ENCODE measurements at regions not wholly inside any gene's neighbourhood (a gene's known extent, or its start where the extent isn't known, plus 50 kb on each side); places are given as distances from the start of the nearest gene placed in this dataset.

- H4K20me1 ChIP-seq = no peaks in the 10 kb centered on the region
- no peaks in the 10 kb centered on the region for H3K36me3 ChIP-seq
- H3K4me2 ChIP-seq = no peak overlapping the region
- peaks cover 0 to 9% (median 0%) of the 10 kb centered on the region in 11 experiments; a peak in 4 of 22 replicates for H3K9me3 ChIP-seq (replicated peaks in 1 of 11)
- no peak overlapping the region for H3K4me3 ChIP-seq
- no peaks in the 10 kb centered on the region for H3K27me3 ChIP-seq
- H3K4me1 ChIP-seq = no peaks in the 10 kb centered on the region
- no peak overlapping the region for H3K27ac ChIP-seq
- TF ChIP-seq Cebpa-rat (IDR thresholded peaks at IDR 0.05) = no peak
- no peak overlapping the region for H3K9ac ChIP-seq
These were observed 179.1 kb downstream of the THBS2 start for GRCh38 chr6:169074526-169074925.

- Histone ChIP-seq H3K9me3 (replicated peaks in 1 of 11) (peaks cover 0 to 9% (median 0%) of the 10 kb centered on the region in 11 experiments; a peak in 4 of 22 replicates), H3K4me1 (no peaks in the 10 kb centered on the region), H3K36me3 (no peaks in the 10 kb centered on the region), H3K27me3 (no peaks in the 10 kb centered on the region), H3K4me3 (no peak overlapping the region), H4K20me1 (no peaks in the 10 kb centered on the region), H3K4me2 (no peak overlapping the region), H3K9ac (no peak overlapping the region), H3K27ac (no peak overlapping the region)
- TF ChIP-seq Cebpa-rat (IDR thresholded peaks at IDR 0.05) = no peak
These were observed 180.3 kb downstream of the THBS2 start for GRCh38 chr6:169073311-169073710.

GRCh38 chr6:169072127-169073042 is 181.3 kb downstream of the THBS2 start:
- H3K4me2 ChIP-seq = no peak overlapping the region
- TF ChIP-seq Cebpa-rat (IDR thresholded peaks at IDR 0.05) = no peak
- H3K36me3 ChIP-seq = no peaks in the 10 kb centered on the region
- no peaks in the 10 kb centered on the region for H4K20me1 ChIP-seq
- H3K4me3 ChIP-seq = no peak overlapping the region
- H3K4me1 ChIP-seq = no peaks in the 10 kb centered on the region
- H3K27me3 ChIP-seq = no peaks in the 10 kb centered on the region
- H3K9me3 ChIP-seq (replicated peaks in 1 of 11) = peaks cover 0 to 11% (median 4%) of the 10 kb centered on the region in 11 experiments; a peak in 8 of 22 replicates
- H3K9ac ChIP-seq = no peak overlapping the region
- H3K27ac ChIP-seq = no peak overlapping the region

- peaks cover 0 to 14% (median 5%) of the 10 kb centered on the region in 11 experiments; a peak in 8 of 22 replicates for H3K9me3 ChIP-seq (replicated peaks in 1 of 11)
- no peak overlapping the region for H3K27ac ChIP-seq
- no peak overlapping the region for H3K4me2 ChIP-seq
- no peak overlapping the region for H3K4me3 ChIP-seq
- no peaks in the 10 kb centered on the region for H3K27me3 ChIP-seq
- no peaks in the 10 kb centered on the region for H4K20me1 ChIP-seq
- no peak for TF ChIP-seq Cebpa-rat (IDR thresholded peaks at IDR 0.05)
- no peak overlapping the region for H3K9ac ChIP-seq
- H3K36me3 ChIP-seq = no peaks in the 10 kb centered on the region
- no peaks in the 10 kb centered on the region for H3K4me1 ChIP-seq
These were observed 182.3 kb downstream of the THBS2 start for GRCh38 chr6:169071394-169071793.

GRCh38 chr6:169070506-169071176 is 183.0 kb downstream of the THBS2 start:
- no peak for TF ChIP-seq Cebpa-rat (IDR thresholded peaks at IDR 0.05)
- no peaks in the 10 kb centered on the region for H4K20me1 ChIP-seq
- H3K9ac ChIP-seq = no peak overlapping the region
- H3K27ac ChIP-seq = no peak overlapping the region
- peaks cover 0 to 14% (median 5%) of the 10 kb centered on the region in 11 experiments; a peak in 8 of 22 replicates for H3K9me3 ChIP-seq (replicated peaks in 1 of 11)
- H3K36me3 ChIP-seq = no peaks in the 10 kb centered on the region
- no peak overlapping the region for H3K4me2 ChIP-seq
- no peaks in the 10 kb centered on the region for H3K4me1 ChIP-seq
- no peaks in the 10 kb centered on the region for H3K27me3 ChIP-seq
- no peak overlapping the region for H3K4me3 ChIP-seq

GRCh38 chr6:169069356-169069755 is 184.3 kb downstream of the THBS2 start:
- peaks cover 0 to 18% (median 5%) of the 10 kb centered on the region in 11 experiments; a peak in 10 of 22 replicates for H3K9me3 ChIP-seq (replicated peaks in 1 of 11)
- no peaks in the 10 kb centered on the region for H4K20me1 ChIP-seq
- no peak overlapping the region for H3K27ac ChIP-seq
- no peak for TF ChIP-seq Cebpa-rat (IDR thresholded peaks at IDR 0.05)
- H3K4me3 ChIP-seq = no peak overlapping the region
- H3K4me1 ChIP-seq = no peaks in the 10 kb centered on the region
- no peak overlapping the region for H3K4me2 ChIP-seq
- H3K36me3 ChIP-seq = no peaks in the 10 kb centered on the region
- H3K9ac ChIP-seq = no peak overlapping the region
- no peaks in the 10 kb centered on the region for H3K27me3 ChIP-seq

- 0 out of 20 replicates have a peak, but pooled peaks cover 0 to 3% (median 0%) of the 10 kb centered on the region in 10 experiments for H3K4me1 ChIP-seq
- H4K20me1 ChIP-seq = no peaks in the 10 kb centered on the region
- H3K4me2 ChIP-seq = no peak overlapping the region
- no peak for TF ChIP-seq Cebpa-rat (IDR thresholded peaks at IDR 0.05)
- H3K36me3 ChIP-seq = no peaks in the 10 kb centered on the region
- H3K4me3 ChIP-seq = no peak overlapping the region
- no peaks in the 10 kb centered on the region for H3K27me3 ChIP-seq
- H3K9me3 ChIP-seq (replicated peaks in 1 of 11) = peaks cover 0 to 12% (median 5%) of the 10 kb centered on the region in 11 experiments; a peak in 7 of 22 replicates
- H3K27ac ChIP-seq = no peak overlapping the region
- H3K9ac ChIP-seq = no peak overlapping the region
These were observed 189.5 kb downstream of the THBS2 start for GRCh38 chr6:169064194-169064593.

GRCh38 chr6:169062272-169062671 is 191.4 kb downstream of the THBS2 start:
- H3K4me1 ChIP-seq = 0 out of 20 replicates have a peak, but pooled peaks cover 0 to 3% (median 0%) of the 10 kb centered on the region in 10 experiments
- no peak overlapping the region for H3K27ac ChIP-seq
- no peak overlapping the region for H3K9ac ChIP-seq
- no peak overlapping the region for H3K4me3 ChIP-seq
- H3K36me3 ChIP-seq = no peaks in the 10 kb centered on the region
- H3K9me3 ChIP-seq (replicated peaks in 1 of 11) = peaks cover 0 to 8% (median 1%) of the 10 kb centered on the region in 11 experiments; a peak in 6 of 22 replicates
- no peak overlapping the region for H3K4me2 ChIP-seq
- no peaks in the 10 kb centered on the region for H4K20me1 ChIP-seq
- no peak for TF ChIP-seq Cebpa-rat (IDR thresholded peaks at IDR 0.05)
- H3K27me3 ChIP-seq = no peaks in the 10 kb centered on the region

GRCh38 chr6:169058634-169059033 is 195.0 kb downstream of the THBS2 start:
- H3K9ac ChIP-seq = no peak overlapping the region
- H3K4me3 ChIP-seq = no peak overlapping the region
- no peaks in the 10 kb centered on the region for H3K27me3 ChIP-seq
- H3K4me2 ChIP-seq = no peak overlapping the region
- H3K27ac ChIP-seq = no peak overlapping the region
- 0 out of 20 replicates have a peak, but pooled peaks cover 0 to 3% (median 0%) of the 10 kb centered on the region in 10 experiments for H3K4me1 ChIP-seq
- no peaks in the 10 kb centered on the region for H4K20me1 ChIP-seq
- no peaks in the 10 kb centered on the region for H3K36me3 ChIP-seq
- peaks cover 0 to 12% (median 4%) of the 10 kb centered on the region in 11 experiments; a peak in 11 of 22 replicates for H3K9me3 ChIP-seq (replicated peaks in 1 of 11)
- no peak for TF ChIP-seq Cebpa-rat (IDR thresholded peaks at IDR 0.05)

All from BLaER1 treated with 17β-estradiol and CSF1 and Interleukin-3, amounts not matched to agents 10 nM and 100 nM (cell line).